Liver (tissue), 8 donors: ENCODE measurements at regions not wholly inside any gene's neighbourhood (a gene's known extent, or its start where the extent isn't known, plus 50 kb on each side); places are given as distances from the start of the nearest gene placed in this dataset.

Experiments used
- DNase-seq: peaks from one replicate; pipeline ENCODE4 v3.0.0-alpha.2; 2017; ENCODE audit warnings: low spot score
- H3K27ac ChIP-seq, 2 donors: one replicate each; pipeline ENCODE4 v1.7.0; 2013; ENCODE audit warnings: inconsistent platforms in 2 of 2, low read length in 2 of 2, control low read depth in 1 of 2, low read depth in 1 of 2, mild to moderate bottlenecking in 1 of 2
- H3K27me3 ChIP-seq, 4 donors: one replicate each; pipeline versions ENCODE4 v1.6.1 to v1.7.0; 2013; ENCODE audit warnings: low read length in 3 of 4, inconsistent platforms in 1 of 4, mild to moderate bottlenecking in 1 of 4, moderate library complexity in 1 of 4; ENCODE audit not compliant: control insufficient read depth in 4 of 4, insufficient read depth in 4 of 4
- H3K36me3 ChIP-seq, 4 donors: one replicate each; pipeline versions ENCODE4 v1.6.1 to v1.7.0; 2013; ENCODE audit warnings: low read length in 3 of 4, mild to moderate bottlenecking in 3 of 4, low read depth in 1 of 4, moderate library complexity in 1 of 4; ENCODE audit not compliant: control insufficient read depth in 4 of 4, insufficient read depth in 3 of 4
- H3K4me1 ChIP-seq, 4 donors: one replicate each; pipeline versions ENCODE4 v1.6.1 to v1.7.0; 2013; ENCODE audit warnings: low read length in 3 of 4, mild to moderate bottlenecking in 3 of 4, moderate library complexity in 1 of 4; ENCODE audit not compliant: control insufficient read depth in 4 of 4, insufficient read depth in 4 of 4
- H3K4me3 ChIP-seq, 3 donors: one replicate each; pipeline versions ENCODE4 v1.6.1 to v1.7.0; 2013; ENCODE audit warnings: low read length in 3 of 3, control low read depth in 1 of 3, low read depth in 1 of 3, mild to moderate bottlenecking in 1 of 3
- H3K9ac ChIP-seq, 2 donors: one replicate each; pipeline ENCODE4 v1.7.0; 2013; ENCODE audit warnings: low read length in 2 of 2, mild to moderate bottlenecking in 2 of 2, moderate library complexity in 2 of 2, control low read depth in 1 of 2, low read depth in 1 of 2
- H3K9me3 ChIP-seq, 4 donors: one replicate each; pipeline versions ENCODE4 v1.6.1 to v1.7.0; 2013; ENCODE audit warnings: low read length in 3 of 4; ENCODE audit not compliant: control insufficient read depth in 4 of 4
- EGR1 ChIP-seq, 2 donors: IDR thresholded peaks; 2 replicates each; pipeline ENCODE4 v1.6.1; 2016 to 2018; ENCODE audit warnings: antibody characterized with exemption in 2 of 2, low read depth in 2 of 2
- FOXA1 ChIP-seq: IDR thresholded peaks from 2 replicates; pipeline ENCODE4 v1.6.1; 2016; ENCODE audit warnings: antibody characterized with exemption
- FOXA2 ChIP-seq: IDR thresholded peaks from 2 replicates; pipeline ENCODE4 v1.6.1; 2016; ENCODE audit warnings: antibody characterized with exemption
- GABPA ChIP-seq, 2 donors: IDR thresholded peaks in 1 of 2; conservative IDR thresholded peaks in 1 of 2; 2 replicates each; pipeline ENCODE4 v1.6.1; 2016; ENCODE audit warnings: antibody characterized with exemption in 2 of 2, mild to moderate bottlenecking in 1 of 2, moderate library complexity in 1 of 2
- HNF4A ChIP-seq, 2 donors: conservative IDR thresholded peaks; 2 replicates each; pipeline ENCODE4 v1.6.1; 2016; ENCODE audit warnings: antibody characterized with exemption in 2 of 2, mild to moderate bottlenecking in 2 of 2
- HNF4G ChIP-seq: IDR thresholded peaks from 2 replicates; pipeline ENCODE4 v1.6.1; 2016; ENCODE audit warnings: antibody characterized with exemption
- JUND ChIP-seq, 2 donors: IDR thresholded peaks; 2 replicates each; pipeline ENCODE4 v1.6.1; 2016; ENCODE audit warnings: antibody characterized with exemption in 2 of 2
- NR2F2 ChIP-seq: IDR thresholded peaks from 2 replicates; pipeline ENCODE4 v1.6.1; 2016; ENCODE audit warnings: antibody characterized with exemption
- RAD21 ChIP-seq, 2 donors: IDR thresholded peaks; 2 replicates each; pipeline ENCODE4 v1.6.1; 2016; ENCODE audit warnings: antibody characterized with exemption in 2 of 2, mild to moderate bottlenecking in 2 of 2
- RXRA ChIP-seq, 2 donors: IDR thresholded peaks; 2 replicates each; pipeline ENCODE4 v1.6.1; 2017 to 2018; ENCODE audit warnings: antibody characterized with exemption in 2 of 2, mild to moderate bottlenecking in 1 of 2
- SP1 ChIP-seq: IDR thresholded peaks from 2 replicates; pipeline ENCODE4 v1.6.1; 2018; ENCODE audit warnings: antibody characterized with exemption, mild to moderate bottlenecking
- TAF1 ChIP-seq: conservative IDR thresholded peaks from 2 replicates; pipeline ENCODE4 v1.6.1; 2016; ENCODE audit warnings: antibody characterized with exemption, mild to moderate bottlenecking
- YY1 ChIP-seq: IDR thresholded peaks from 2 replicates; pipeline ENCODE4 v1.6.1; 2016; ENCODE audit warnings: antibody characterized with exemption, mild to moderate bottlenecking
- WGBS: extraction: QIAGEN DNeasy Blood & Tissue Kit; methylation state at CpG from one replicate; pipeline ENCODE4 v1.1.7; 2013; 5-methylcytosine and 5-hydroxymethylcytosine counted together
- TF ChIP-seq, protein P1 (sequence below): IDR thresholded peaks from 2 replicates; pipeline ENCODE4 v1.6.1; 2016; ENCODE audit warnings: antibody characterized with exemption
- TF ChIP-seq, protein P2 (sequence below): IDR thresholded peaks from 2 replicates; pipeline ENCODE4 v1.6.1; 2016; ENCODE audit warnings: antibody characterized with exemption
- TF ChIP-seq, protein P3 (sequence below): IDR thresholded peaks from 2 replicates; pipeline ENCODE4 v1.6.1; 2016; ENCODE audit warnings: antibody characterized with exemption
- TF ChIP-seq, protein P4 (sequence below): fragments of 150-350 bp; IDR thresholded peaks from 2 replicates; pipeline ENCODE4 v1.5.1; 2017; ENCODE audit warnings: improper control_type of control experiment, low read depth, low read length; ENCODE audit not compliant: missing input control
- TF ChIP-seq, protein P5 (sequence below): IDR thresholded peaks from 2 replicates; pipeline ENCODE4 v1.6.1; 2016; ENCODE audit warnings: antibody characterized with exemption, mild to moderate bottlenecking
- donor health status: healthy.
- donor health status: healthy.
- donor health status: healthy.
- donor health status: healthy.
- donor health status: healthy.

DNA sequence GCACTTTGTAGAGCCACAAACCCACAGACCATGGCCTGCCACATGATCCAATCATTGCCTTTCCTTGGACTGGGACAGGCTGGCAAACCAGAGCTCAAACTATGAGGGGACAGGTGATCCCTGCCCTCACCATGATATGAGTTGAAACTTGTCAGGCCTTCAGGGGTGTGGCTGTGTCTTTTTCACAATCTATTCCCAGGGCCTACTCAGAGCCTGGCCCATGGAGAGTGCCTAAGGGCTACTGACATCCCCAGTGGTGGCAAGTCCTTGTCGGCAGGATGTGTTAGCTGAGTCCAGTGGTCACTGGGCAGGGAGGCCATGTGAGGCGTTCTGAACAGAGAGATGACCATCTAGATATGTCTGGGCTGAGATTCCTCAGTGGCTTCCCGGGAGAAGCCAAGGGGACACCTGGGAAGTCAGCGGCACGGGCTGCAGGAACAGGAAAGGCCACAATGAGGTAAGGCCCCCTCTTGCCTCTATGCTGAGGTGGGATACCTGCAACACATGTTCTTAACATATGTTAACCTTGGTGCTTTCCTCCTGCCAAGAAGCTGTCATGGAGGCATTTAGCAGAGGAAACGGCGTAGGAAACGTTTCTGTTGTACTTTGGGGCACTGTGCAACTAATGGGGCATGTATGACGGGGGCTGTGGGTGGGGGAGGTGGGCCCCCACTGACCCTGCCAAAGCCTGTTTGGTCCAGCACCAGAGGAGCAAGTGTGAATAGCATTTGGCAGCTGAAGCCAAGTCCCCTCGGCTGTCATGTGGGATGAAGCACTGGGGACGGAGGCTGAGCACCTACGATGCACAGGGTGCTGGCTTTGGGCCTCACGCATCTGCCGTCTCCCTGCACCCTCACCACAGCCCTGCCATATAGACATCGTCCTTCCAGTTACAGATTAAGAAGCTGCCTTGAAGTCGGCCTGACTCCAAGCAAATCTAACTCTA lies 384.0 kb downstream of the RPS24 start:
- no peak overlapping the region for H3K4me3 ChIP-seq
- H3K27me3 ChIP-seq, result no peaks in the 10 kb centered on the region
- H3K27ac ChIP-seq, result no peak overlapping the region
- 95% methylated on average over 16 of the region's 16 CpGs for WGBS
- H3K9ac ChIP-seq, result no peak overlapping the region
- DNase-seq, result no peak
- no peaks in the 10 kb centered on the region for H3K9me3 ChIP-seq
- no peaks in the 10 kb centered on the region for H3K4me1 ChIP-seq
- TF ChIP-seq RAD21 (IDR thresholded peaks at IDR 0.05) (no peak), GABPA (IDR thresholded peaks at IDR 0.05 in 1 of 2, conservative IDR thresholded peaks at IDR 0.05 in 1 of 2) (no peak), SP1 (no peak), HNF4A (conservative IDR thresholded peaks at IDR 0.05) (no peak), RXRA (IDR thresholded peaks at IDR 0.05) (no peak), TAF1 (no peak), NR2F2 (no peak), FOXA1 (no peak), HNF4G (no peak), FOXA2 (no peak), EGR1 (IDR thresholded peaks at IDR 0.05; ENCODE audit: low read depth in 2 of 2) (no peak), YY1 (no peak), JUND (IDR thresholded peaks at IDR 0.05) (no peak)
- TF ChIP-seq, protein P1, sequence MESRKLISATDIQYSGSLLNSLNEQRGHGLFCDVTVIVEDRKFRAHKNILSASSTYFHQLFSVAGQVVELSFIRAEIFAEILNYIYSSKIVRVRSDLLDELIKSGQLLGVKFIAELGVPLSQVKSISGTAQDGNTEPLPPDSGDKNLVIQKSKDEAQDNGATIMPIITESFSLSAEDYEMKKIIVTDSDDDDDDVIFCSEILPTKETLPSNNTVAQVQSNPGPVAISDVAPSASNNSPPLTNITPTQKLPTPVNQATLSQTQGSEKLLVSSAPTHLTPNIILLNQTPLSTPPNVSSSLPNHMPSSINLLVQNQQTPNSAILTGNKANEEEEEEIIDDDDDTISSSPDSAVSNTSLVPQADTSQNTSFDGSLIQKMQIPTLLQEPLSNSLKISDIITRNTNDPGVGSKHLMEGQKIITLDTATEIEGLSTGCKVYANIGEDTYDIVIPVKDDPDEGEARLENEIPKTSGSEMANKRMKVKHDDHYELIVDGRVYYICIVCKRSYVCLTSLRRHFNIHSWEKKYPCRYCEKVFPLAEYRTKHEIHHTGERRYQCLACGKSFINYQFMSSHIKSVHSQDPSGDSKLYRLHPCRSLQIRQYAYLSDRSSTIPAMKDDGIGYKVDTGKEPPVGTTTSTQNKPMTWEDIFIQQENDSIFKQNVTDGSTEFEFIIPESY, result no peak
- TF ChIP-seq, protein P2, sequence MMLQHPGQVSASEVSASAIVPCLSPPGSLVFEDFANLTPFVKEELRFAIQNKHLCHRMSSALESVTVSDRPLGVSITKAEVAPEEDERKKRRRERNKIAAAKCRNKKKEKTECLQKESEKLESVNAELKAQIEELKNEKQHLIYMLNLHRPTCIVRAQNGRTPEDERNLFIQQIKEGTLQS, result no peak
- TF ChIP-seq, protein P3, sequence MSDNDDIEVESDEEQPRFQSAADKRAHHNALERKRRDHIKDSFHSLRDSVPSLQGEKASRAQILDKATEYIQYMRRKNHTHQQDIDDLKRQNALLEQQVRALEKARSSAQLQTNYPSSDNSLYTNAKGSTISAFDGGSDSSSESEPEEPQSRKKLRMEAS, result no peak
- TF ChIP-seq, protein P4, sequence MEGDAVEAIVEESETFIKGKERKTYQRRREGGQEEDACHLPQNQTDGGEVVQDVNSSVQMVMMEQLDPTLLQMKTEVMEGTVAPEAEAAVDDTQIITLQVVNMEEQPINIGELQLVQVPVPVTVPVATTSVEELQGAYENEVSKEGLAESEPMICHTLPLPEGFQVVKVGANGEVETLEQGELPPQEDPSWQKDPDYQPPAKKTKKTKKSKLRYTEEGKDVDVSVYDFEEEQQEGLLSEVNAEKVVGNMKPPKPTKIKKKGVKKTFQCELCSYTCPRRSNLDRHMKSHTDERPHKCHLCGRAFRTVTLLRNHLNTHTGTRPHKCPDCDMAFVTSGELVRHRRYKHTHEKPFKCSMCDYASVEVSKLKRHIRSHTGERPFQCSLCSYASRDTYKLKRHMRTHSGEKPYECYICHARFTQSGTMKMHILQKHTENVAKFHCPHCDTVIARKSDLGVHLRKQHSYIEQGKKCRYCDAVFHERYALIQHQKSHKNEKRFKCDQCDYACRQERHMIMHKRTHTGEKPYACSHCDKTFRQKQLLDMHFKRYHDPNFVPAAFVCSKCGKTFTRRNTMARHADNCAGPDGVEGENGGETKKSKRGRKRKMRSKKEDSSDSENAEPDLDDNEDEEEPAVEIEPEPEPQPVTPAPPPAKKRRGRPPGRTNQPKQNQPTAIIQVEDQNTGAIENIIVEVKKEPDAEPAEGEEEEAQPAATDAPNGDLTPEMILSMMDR, result no peak
- TF ChIP-seq, protein P5, sequence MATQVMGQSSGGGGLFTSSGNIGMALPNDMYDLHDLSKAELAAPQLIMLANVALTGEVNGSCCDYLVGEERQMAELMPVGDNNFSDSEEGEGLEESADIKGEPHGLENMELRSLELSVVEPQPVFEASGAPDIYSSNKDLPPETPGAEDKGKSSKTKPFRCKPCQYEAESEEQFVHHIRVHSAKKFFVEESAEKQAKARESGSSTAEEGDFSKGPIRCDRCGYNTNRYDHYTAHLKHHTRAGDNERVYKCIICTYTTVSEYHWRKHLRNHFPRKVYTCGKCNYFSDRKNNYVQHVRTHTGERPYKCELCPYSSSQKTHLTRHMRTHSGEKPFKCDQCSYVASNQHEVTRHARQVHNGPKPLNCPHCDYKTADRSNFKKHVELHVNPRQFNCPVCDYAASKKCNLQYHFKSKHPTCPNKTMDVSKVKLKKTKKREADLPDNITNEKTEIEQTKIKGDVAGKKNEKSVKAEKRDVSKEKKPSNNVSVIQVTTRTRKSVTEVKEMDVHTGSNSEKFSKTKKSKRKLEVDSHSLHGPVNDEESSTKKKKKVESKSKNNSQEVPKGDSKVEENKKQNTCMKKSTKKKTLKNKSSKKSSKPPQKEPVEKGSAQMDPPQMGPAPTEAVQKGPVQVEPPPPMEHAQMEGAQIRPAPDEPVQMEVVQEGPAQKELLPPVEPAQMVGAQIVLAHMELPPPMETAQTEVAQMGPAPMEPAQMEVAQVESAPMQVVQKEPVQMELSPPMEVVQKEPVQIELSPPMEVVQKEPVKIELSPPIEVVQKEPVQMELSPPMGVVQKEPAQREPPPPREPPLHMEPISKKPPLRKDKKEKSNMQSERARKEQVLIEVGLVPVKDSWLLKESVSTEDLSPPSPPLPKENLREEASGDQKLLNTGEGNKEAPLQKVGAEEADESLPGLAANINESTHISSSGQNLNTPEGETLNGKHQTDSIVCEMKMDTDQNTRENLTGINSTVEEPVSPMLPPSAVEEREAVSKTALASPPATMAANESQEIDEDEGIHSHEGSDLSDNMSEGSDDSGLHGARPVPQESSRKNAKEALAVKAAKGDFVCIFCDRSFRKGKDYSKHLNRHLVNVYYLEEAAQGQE, result no peak
- H3K36me3 ChIP-seq, result no peaks in the 10 kb centered on the region
